ENCODE measurements at regions not wholly inside any gene's neighbourhood (a gene's known extent, or its start where the extent isn't known, plus 50 kb on each side); places are given as distances from the start of the nearest gene placed in this dataset.
A peak's percentile ranks its signal among the peaks of the same experiment; 100 is the strongest.

DNA sequence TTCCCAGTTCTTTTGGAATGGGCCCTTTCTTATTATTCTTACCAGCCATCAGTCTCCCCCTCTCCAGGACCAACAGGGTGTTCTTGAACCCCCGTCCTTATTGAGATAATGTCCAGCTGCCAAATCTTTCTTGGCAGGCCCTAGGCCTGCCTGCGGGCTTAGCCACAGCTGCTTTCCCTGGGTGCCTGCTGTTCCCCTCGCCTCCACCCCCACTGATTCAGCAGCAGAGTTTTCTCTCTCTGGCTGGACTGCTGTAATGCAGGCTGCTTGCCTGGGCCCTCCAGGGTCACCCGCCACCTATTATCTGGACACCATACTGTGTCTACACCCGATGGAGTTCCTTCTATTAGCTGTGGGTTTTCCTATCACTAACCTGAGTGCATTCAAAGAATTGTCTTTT, 395.4 kb upstream of the ATP5MC3 start:
- Histone ChIP-seq H3K4me3 (no peak overlapping the region), H3K36me3 (no peaks in the 10 kb centered on the region), H3K27me3 (no peaks in the 10 kb centered on the region), H3K4me1 (peaks cover 24 to 51% (median 35%) of the 10 kb centered on the region in 10 experiments), H4K20me1 (no peaks in the 10 kb centered on the region), H3K9ac (no peak overlapping the region), H3K9me3 (replicated peaks in 1 of 11) (no peaks in the 10 kb centered on the region), H3K27ac (peak overlapping the region in 1 of 11 experiments; percentile 67; a peak in 1 of 22 replicates), H3K4me2 (peak overlapping the region in 9 of 11 experiments; percentile 11 to 78 (median 71); a peak in 13 of 22 replicates)
- no peak for TF ChIP-seq Cebpa-rat (IDR thresholded peaks at IDR 0.05)

- peak overlapping the region in 3 of 11 experiments; percentile 29 to 48 (median 44); a peak in 4 of 22 replicates for H3K9ac ChIP-seq
- H3K27me3 ChIP-seq, result no peaks in the 10 kb centered on the region
- no peaks in the 10 kb centered on the region for H3K36me3 ChIP-seq
- peak overlapping the region; percentile 52 to 78 (median 67) for H3K4me2 ChIP-seq
- no peaks in the 10 kb centered on the region for H4K20me1 ChIP-seq
- peak overlapping the region in 5 of 11 experiments; percentile 7 to 67 (median 45); a peak in 9 of 22 replicates for H3K27ac ChIP-seq
- H3K4me1 ChIP-seq, result peaks cover 24 to 49% (median 35%) of the 10 kb centered on the region in 10 experiments
- no peaks in the 10 kb centered on the region for H3K9me3 ChIP-seq (replicated peaks in 1 of 11)
- no peak overlapping the region for H3K4me3 ChIP-seq
- no peak for TF ChIP-seq Cebpa-rat (IDR thresholded peaks at IDR 0.05)
These were observed 394.8 kb upstream of the ATP5MC3 start for GRCh38 chr2:175576270-175576669.

- H3K9ac ChIP-seq, result peak overlapping the region in 5 of 11 experiments; percentile 7 to 48 (median 33); a peak in 6 of 22 replicates
- H3K27me3 ChIP-seq, result no peaks in the 10 kb centered on the region
- no peak for TF ChIP-seq Cebpa-rat (IDR thresholded peaks at IDR 0.05)
- H3K27ac ChIP-seq, result peak overlapping the region in 6 of 11 experiments; percentile 20 to 67 (median 43); a peak in 10 of 22 replicates
- H3K4me1 ChIP-seq, result peaks cover 24 to 42% (median 33%) of the 10 kb centered on the region in 10 experiments
- H3K4me2 ChIP-seq, result peak overlapping the region; percentile 52 to 78 (median 67)
- no peaks in the 10 kb centered on the region for H3K36me3 ChIP-seq
- no peak overlapping the region for H3K4me3 ChIP-seq
- no peaks in the 10 kb centered on the region for H4K20me1 ChIP-seq
- no peaks in the 10 kb centered on the region for H3K9me3 ChIP-seq (replicated peaks in 1 of 11)
These were observed 394.1 kb upstream of the ATP5MC3 start for GRCh38 chr2:175575346-175576258.

DNA sequence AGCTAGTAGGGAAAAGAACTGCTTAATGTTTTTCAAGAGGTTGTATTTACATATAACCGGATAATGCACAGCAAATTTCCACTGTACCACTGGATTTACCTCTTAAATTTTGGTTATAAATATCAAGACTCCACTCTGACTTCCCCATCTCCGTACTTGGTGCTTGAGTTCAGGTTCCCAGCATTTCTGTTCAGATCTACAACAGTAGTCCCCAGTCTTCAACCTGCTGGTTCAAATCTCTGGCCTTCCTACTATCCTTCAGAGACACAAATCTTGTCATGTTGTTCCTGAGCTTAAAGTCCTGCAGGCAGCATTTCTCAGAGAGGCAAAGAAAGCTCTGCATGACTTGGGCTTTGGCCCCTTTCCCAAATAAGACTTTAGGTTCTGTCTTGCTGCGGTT, 392.6 kb upstream of the ATP5MC3 start:
- no peak for TF ChIP-seq Cebpa-rat (IDR thresholded peaks at IDR 0.05)
- Histone ChIP-seq H3K4me1 (peaks cover 18 to 39% (median 27%) of the 10 kb centered on the region in 10 experiments), H3K27me3 (no peaks in the 10 kb centered on the region), H3K9me3 (replicated peaks in 1 of 11) (no peaks in the 10 kb centered on the region), H3K4me3 (no peak overlapping the region), H4K20me1 (no peaks in the 10 kb centered on the region), H3K36me3 (no peaks in the 10 kb centered on the region), H3K27ac (no peak overlapping the region), H3K9ac (no peak overlapping the region), H3K4me2 (peak overlapping the region in 2 of 11 experiments; percentile 66 to 78; a peak in 2 of 22 replicates)

DNA sequence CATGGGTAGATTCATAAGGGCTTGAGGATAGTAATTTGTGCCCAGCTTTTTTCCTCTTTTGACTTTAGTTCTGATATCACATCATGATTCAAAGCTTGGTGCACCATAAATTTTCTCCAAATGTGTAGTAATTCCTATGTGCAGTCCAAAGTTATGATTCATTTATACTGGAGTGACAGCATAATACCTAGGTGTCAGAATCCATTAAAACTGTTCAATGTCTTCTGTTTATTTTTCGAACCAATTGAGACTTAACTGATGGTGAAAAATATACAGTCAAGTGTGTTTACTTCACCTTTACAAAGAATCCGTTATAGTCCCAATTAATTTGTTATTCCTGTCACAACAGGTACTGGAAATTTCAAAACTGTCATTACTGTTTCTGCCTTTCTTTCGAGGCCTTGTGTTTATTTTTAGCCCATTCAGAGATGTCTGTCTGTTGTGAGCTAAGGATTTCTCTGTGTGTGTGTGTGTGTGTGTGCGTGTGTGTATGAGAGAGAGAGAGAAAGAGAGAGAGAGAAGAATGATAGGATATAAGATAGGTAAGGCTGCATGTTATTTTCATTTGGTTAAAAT, 389.7 kb upstream of the ATP5MC3 start:
- H3K36me3 ChIP-seq, result no peaks in the 10 kb centered on the region
- no peak overlapping the region for H3K27ac ChIP-seq
- TF ChIP-seq Cebpa-rat (IDR thresholded peaks at IDR 0.05), result no peak
- no peak overlapping the region for H3K4me2 ChIP-seq
- no peak overlapping the region for H3K9ac ChIP-seq
- H3K4me1 ChIP-seq, result peaks cover 12 to 20% (median 16%) of the 10 kb centered on the region in 10 experiments
- H3K4me3 ChIP-seq, result no peak overlapping the region
- no peaks in the 10 kb centered on the region for H3K9me3 ChIP-seq (replicated peaks in 1 of 11)
- no peaks in the 10 kb centered on the region for H3K27me3 ChIP-seq
- H4K20me1 ChIP-seq, result no peaks in the 10 kb centered on the region

- H3K9me3 ChIP-seq (replicated peaks in 1 of 11), result no peaks in the 10 kb centered on the region
- no peaks in the 10 kb centered on the region for H3K27me3 ChIP-seq
- H4K20me1 ChIP-seq, result no peaks in the 10 kb centered on the region
- no peaks in the 10 kb centered on the region for H3K4me1 ChIP-seq
- no peak overlapping the region for H3K4me2 ChIP-seq
- H3K9ac ChIP-seq, result no peak overlapping the region
- TF ChIP-seq Cebpa-rat (IDR thresholded peaks at IDR 0.05), result no peak
- H3K4me3 ChIP-seq, result no peak overlapping the region
- no peaks in the 10 kb centered on the region for H3K36me3 ChIP-seq
- H3K27ac ChIP-seq, result no peak overlapping the region
These were observed 386.7 kb upstream of the ATP5MC3 start for GRCh38 chr2:175568109-175568730.

GRCh38 chr2:175567435-175568061, 386.0 kb upstream of the ATP5MC3 start:
- Histone ChIP-seq H3K4me2 (no peak overlapping the region), H3K36me3 (no peaks in the 10 kb centered on the region), H4K20me1 (no peaks in the 10 kb centered on the region), H3K9ac (no peak overlapping the region), H3K9me3 (replicated peaks in 1 of 11) (no peaks in the 10 kb centered on the region), H3K27ac (no peak overlapping the region), H3K4me3 (no peak overlapping the region), H3K27me3 (no peaks in the 10 kb centered on the region), H3K4me1 (no peaks in the 10 kb centered on the region)
- no peak for TF ChIP-seq Cebpa-rat (IDR thresholded peaks at IDR 0.05)

DNA sequence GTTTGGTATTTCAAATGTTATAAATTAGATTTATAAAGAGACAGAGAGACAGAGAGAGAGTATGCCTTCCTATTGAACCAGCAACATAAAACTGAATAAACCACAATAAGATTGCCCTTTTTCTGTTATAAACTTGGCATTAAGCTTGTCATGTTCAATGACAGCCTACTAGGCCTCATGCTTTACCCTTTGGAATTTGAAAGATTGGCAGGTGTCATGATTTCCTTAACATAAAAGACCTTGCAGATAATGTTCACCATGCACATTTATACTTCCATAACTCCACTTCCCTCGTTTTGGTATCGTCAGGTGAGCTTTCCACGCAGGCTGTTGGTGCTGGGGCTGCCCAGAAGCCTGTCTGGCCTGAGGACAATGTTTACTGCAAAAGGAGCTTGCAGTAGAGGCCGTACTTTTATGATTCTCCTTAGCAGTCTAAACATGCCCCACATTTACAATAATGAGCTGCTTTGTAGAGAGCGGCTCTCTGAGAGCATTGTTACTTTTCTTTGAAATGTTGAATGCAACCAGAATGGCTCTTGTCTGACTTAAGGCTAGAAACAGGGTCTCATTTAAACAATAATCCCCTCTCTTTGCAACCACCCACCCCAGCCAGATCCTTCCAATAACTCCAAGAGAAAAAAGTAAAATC, 379.1 kb upstream of the ATP5MC3 start:
- no peaks in the 10 kb centered on the region for H3K9me3 ChIP-seq (replicated peaks in 1 of 11)
- no peaks in the 10 kb centered on the region for H3K36me3 ChIP-seq
- H3K27me3 ChIP-seq, result no peaks in the 10 kb centered on the region
- no peak overlapping the region for H3K27ac ChIP-seq
- no peak overlapping the region for H3K4me2 ChIP-seq
- no peak overlapping the region for H3K9ac ChIP-seq
- no peaks in the 10 kb centered on the region for H4K20me1 ChIP-seq
- no peaks in the 10 kb centered on the region for H3K4me1 ChIP-seq
- no peak overlapping the region for H3K4me3 ChIP-seq
- no peak for TF ChIP-seq Cebpa-rat (IDR thresholded peaks at IDR 0.05)

Measured in BLaER1 treated with 17β-estradiol and CSF1 and Interleukin-3, amounts not matched to agents 10 nM and 100 nM (cell line).